Stimulated activated CD8-positive, alpha-beta memory T cell treated with anti-CD3 and anti-CD28 coated beads, Interleukin-12 subunit alpha, Interleukin-12 subunit beta, amount 100 ng/mL, for 24 hours (primary cell): ENCODE measurements at regions not wholly inside any gene's neighbourhood (a gene's known extent, or its start where the extent isn't known, plus 50 kb on each side); places are given as distances from the start of the nearest gene placed in this dataset.

Source experiments
- DNase-seq: peaks from one replicate; pipeline ENCODE4 v3.0.0-alpha.2; 2020; ENCODE audit errors: extremely low read depth

DNA sequence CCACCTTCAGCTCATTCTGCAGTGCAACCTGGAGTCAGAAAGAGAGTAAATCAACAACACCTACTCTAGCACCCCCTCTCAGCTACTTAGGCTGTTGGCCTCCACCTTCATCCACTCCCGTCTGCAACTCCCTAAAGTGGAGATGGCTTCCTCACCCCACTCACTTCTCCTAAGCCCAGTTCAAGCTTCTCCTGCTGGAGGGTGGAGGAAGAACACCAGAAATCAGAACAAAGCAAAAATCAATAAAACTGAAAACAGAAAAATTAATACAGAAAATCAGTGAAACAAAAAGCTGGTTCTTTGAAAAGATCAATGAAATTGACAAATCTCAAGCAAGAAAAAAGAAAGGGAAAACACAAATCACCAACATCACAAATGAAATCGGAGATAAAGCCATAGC lies 191.7 kb downstream of the ANAPC1 start:
- no peak for DNase-seq

DNA sequence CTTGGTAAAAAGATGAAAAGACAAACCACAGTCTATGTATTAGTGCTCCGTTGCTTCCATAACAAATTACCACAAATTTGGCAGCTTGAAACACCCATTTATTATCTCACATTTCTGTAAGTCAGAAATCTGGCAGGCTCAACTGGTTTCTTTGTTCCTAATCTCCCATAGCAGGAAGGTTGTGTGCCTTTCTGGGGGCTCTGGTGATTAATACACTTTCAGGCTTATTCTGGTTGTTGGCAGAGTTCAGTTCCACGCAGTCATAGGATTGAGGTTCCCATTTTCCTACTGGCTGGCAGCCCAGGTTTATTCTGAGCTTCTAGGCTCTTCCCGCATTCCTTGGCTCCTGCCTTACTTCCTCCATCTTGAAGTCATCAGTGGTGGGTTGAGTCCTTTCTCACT lies 189.3 kb downstream of the ANAPC1 start:
- DNase-seq = no peak

DNA sequence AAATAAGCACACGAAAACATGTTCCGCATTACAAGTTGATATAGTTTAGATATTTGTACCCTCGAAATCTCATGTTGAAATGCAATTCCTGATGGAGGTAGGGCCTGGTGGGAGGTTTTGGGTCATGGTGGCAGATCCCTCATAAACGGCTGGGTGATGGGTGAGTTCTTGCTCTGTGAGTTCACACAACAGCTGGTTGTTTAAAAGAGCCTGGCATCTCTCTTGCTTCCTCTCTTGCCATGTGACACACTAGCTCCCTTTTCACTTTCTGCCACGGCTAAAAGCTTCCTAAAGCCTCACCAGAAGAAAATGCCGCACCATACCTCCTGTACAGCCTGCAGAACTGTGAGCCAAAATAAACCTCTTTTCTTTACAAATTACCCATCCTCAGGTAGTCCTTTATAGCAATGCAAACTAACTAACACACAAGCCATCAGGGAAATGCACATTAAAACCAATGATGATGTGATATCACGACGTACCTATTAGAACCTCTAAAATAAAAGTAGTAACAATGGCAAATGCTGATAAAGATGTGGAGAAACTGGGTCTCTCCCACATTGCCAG lies 188.5 kb downstream of the ANAPC1 start:
- no peak for DNase-seq

DNA sequence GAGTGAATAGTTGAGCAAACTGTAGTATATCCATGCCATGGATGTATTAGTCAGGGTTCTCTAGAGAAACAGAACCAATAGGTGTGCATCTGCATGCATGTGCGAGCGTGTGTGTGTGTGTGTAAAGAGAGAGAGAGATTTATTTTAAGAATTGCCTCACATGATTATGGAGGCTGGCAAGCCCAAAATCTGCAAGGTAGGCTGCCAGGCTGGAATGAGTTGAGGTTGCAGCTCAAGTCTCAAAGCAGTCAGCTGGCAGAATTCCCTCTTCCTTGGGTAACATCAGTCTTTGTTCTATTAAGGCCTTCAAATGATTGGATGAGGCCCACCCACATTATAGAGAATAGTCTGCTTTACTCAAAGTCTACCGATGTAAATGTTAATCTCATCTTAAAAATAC lies 187.8 kb downstream of the ANAPC1 start:
- DNase-seq = no peak

DNA sequence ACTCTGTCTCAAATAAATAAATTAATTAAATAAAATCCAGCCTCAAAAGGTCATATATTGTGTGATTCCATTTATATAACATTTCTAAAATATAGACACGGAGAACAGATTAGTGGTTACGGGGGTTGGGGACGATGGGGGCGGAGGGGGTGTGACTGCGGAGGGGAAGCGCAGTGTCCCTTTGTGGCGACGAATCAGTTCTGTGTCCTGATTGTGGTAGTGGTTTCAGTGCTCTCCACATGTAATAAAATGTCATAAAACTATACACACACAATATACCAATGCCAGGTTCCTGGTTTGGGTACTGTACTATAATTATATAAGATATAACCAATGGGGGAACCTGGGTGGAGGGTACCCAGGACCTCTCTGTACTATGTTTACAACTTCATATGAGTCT lies 186.4 kb downstream of the ANAPC1 start:
- no peak for DNase-seq

DNA sequence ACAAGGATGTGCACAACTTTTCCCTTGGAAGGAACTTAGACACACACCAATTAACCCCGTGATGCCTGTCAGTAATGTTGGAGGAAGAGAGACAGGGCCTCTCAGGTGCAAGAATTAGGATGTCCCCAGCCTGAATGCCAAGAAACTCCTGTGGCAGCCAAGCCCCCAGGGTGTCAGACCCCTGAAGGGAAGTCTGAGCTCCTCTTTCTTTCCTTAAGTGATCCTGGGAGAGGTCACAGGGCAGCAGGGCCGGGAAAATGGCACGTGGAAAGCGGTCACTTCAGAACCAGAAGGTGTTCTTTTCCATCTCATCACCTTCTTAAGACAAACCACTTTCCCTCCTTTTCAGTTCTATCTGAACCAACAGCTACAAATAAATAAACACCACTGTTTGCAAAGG lies 185.9 kb downstream of the ANAPC1 start:
- DNase-seq = no peak

DNA sequence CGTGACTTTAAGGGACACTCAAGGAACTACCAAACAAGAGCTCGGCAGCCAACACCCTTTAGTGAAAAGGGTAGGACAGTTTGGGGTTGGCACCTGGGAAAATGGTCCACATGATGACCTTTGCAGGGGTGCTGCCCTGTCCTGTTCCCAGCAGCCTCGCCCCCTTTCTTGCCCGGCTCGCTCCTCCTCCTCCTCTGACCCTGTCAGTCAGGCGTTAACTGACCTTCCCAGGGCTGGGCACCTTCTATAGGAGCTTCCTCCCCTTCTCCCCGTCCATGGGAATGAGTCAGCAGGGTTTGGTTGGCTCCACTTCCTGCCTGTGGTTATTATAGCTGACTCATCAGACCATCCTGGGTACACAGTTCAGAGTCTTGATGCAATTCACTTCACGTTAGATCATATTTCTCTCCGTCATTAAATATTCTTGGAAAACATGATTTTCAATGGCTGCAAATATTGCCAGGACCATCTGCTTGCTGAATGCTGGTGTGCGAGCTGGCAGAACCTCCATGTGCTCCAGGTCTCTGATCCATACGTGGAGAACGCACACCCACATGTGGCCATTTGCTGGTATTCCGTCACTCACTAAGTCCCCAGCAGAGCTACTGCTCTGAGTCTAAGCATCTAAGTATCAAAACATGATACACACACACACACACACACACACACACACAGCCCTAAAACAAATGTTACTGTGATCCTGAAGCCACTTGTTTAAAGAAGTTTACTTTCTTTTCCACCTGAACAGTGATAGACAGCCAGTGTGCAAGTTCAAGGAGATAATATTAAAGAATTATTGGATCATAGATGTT lies 185.0 kb downstream of the ANAPC1 start:
- no peak for DNase-seq

DNA sequence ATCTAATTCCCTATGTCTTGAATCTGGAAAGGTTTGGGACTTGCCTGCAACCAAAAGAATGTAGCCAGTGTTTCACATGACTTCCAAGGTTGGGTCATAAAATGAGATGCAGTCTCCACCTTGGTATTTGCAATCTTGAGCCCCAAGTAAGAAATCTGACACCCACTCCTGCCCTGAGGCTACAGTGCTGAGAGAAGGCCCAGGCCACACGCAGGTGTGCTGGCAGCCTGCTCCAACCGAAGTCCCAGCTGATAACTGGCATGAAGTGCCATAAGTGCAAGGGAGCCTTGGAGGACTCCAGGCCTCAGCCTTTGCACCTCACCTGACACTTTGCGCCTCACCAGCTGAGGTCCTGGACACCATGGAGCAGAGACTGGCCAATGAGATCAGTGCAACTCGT lies 182.7 kb downstream of the ANAPC1 start:
- DNase-seq = no peak

DNA sequence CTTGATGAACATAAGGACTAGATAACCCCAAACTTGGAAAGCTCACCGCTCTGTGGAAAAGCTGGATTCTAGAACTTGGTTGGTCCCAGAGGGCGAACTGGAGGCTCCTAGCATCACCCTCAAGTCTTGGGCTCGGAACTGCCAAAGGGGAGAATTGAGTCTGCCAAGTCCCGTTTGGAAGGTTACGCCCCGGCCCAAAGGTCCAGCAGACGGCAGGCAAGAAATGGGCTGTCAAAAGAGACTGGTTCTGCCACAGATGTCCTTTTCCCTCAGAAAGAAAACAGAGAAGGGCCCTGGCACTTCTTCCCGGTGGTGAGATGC lies 182.2 kb downstream of the ANAPC1 start:
- DNase-seq = no peak

DNA sequence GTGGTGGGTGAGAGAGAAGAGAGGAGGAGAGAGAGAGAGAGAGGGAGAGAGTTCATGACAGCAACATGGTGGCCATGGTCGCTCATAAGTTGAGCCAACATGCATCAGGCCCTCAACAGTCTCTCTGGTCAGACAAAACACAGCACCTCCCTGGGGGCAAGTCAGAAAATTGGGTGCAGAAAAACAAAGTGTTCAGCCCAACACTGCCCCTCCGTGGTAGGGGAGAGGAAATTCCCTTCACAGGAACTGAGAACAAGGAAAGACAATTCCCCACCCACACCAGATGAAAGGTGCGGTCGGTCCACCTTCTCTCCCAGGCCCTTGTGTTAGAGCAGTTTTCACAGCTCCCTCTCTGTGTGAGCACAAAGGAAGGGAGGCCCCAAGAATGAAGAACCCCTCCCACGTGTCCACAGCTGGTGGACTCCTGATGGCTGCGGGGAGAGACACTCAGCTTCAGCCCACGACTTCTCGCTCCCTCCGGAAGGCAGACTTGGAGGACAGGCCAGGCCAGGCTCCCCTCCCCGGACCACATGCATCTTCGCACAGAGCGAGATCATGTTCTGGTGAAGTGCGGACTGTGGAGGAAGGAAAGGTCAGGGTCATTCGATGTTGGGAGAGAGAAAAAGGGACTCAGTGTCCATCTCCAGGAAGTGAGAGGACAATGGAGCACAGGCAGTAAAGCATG lies 181.7 kb downstream of the ANAPC1 start:
- DNase-seq = no peak

DNA sequence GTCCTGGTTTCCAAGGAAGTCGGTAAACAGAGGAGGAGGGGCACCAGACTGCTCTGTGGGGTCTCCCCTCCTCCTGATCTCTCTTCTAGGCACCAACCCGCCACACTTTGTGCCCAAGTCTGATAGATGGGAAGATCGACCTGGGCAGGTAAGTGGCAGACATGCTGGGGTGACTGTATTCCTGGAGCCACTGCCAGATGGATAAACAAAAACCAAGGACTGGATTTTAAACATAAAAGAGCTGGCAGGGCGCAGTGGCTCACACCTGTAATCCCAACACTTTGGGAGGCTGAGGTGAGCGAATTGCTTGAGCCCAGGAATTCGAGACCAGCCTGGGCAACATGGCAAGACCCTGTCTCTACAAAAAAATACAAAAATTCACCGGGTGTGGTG lies 181.2 kb downstream of the ANAPC1 start:
- no peak for DNase-seq

DNA sequence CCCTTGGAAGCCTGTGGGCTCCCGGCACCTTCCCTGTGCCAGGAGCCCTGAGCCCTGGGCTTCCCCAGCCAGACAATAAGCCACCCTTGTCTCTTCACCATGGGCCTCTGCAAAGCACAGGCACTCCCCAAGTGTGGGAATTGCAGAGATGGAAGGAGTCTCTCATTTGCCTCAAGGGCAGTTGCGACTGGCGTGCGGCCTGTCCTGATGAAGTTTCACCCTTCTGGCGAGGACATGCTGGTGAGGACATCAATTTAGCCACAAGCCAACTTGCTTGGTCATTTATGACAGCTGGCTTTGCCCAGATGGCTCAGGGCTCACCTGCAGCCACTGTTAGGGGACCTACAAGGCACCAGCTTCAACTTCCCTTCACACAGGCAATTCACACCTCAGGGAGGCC lies 180.2 kb downstream of the ANAPC1 start:
- DNase-seq = no peak

DNA sequence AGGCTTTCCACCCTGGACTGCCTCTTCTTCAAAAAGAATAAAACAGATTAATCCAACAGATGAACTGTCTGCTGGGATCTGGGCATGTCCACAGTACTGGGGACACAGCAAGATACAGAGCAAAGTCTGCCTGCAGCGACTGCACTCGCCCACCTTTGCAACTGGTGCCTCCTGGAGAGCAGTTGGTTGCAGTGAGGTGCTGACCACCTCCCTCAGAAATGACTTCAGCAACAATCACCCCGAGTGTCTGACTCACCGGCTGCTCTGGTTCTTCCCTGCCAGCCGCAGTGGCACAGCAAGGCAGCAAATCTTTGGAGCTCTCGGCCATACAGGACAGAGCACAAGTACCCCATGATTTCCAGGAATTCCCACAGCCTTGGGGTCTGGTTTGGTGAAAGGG lies 179.7 kb downstream of the ANAPC1 start:
- DNase-seq = no peak

DNA sequence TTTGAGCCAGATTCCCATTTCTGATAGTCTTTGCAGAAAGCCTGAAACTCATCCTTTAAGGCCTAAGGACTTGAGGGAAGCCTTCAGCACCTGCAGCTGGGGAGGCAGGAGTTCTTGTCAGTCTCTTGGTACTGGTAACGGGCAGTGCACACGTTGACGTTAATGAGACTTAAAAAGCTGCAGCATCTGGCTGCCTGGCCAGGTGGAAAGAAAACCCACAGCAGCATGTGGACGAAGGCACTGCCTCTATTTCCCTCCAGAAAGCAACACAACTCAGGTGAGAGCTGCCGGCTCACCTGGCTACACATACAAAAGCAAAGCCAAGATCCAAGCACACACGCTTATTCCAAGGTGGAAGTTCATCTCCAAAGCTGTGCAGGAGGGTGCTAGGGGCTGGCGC lies 178.8 kb downstream of the ANAPC1 start:
- DNase-seq = no peak

DNA sequence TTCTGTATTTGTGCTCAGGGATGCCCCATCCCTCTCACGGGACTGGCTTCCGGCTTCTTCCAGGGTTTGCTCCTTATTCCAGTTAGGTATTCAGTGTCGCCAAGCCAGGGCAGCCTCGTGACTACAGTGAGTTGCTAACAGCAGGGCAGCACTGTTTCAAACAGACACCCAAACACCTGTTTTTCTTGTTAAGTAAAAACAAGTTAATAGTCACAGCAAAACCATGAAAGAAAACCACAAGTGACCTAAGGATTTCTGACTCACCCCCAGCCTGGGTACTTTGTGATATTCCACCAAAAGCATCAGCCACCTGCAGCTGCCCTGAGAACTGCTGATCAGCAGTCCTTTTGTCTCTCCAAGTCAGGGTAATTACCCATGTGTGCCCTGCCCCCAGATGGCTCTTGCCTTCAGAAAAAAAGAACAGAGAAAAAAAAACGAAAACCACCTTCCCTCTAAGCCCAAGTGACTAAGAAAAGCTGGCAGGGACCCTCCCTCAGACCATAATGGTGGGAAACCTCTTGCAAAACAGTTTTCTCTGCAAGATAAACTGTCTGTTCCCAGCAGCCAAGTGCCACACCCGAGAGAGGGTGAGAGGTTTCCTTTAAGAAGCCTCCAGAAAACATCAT lies 178.2 kb downstream of the ANAPC1 start:
- DNase-seq = no peak

DNA sequence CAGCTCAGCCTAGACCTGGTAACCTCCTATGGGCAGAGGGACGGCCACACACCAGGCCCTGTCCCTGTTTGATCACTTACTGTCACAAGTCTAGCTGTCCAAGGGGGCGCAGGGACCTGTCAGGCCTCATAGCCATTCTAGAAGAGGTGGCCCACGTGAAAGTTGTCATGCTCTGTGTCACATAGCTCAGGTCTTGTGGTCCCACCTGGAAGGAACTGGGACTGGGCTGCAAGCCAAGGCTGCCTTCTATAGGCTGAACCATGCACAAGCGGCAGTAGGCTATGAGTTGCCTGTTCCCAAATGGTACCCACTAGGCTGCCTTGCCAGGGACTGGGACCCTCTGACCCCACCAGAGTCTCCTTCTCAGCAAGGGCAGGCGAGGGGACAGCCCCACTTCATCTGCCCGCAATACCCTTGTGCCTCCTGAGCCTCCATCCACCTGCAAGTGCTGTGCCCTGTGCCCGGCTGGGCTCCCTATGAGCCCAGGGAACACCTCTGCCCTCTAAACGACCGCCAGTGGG lies 177.5 kb downstream of the ANAPC1 start:
- DNase-seq = no peak

DNA sequence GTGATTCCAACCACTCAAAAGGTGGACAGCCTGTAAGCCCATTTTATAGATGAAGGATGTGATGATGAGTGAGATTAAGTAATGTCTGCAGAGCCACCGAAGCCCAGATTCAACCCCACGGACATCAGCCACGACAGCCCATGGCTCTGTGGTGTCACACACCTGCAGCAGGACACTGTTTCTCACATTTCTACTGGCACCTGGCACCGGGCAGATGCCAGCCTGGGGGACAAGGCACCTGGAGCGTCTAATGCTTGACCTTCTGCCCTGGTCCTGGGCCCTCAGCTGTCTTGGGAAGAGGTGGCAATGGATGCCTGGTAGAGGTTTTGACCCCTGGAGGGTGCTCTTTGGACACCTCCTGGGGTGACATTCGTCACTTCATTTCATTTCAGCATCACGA lies 176.3 kb downstream of the ANAPC1 start:
- no peak for DNase-seq

DNA sequence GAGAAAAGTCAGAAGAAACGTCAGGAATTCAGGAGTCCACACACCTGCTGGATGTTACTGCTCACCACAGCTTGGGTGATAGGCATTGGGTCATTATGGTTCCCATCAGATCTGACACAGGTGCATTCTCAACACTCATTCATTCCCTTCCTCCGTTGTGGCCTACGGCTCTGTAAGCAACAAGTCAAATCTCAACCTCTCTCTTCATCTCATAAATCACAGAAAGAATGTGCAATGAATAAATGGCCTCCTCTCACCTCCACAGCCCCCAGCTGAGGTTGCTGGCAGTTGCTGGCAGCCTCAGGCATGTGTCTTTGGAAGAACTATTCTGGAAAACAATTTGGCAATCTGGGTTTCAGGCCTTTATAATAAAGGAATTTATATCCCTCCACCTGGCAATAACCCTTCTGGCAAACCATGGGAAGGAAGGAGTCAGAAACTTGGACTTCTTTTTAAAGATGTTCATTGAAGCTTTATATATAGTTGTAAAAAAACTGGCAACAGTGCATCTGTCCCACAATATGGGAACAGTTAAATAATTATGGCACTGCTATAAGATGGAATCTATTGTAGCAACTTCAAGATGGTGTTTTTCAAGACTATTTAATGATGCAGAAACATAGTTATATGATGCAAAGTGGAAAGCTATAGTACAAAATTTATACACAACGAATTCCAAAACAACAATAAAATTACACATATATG lies 175.4 kb downstream of the ANAPC1 start:
- DNase-seq = no peak

DNA sequence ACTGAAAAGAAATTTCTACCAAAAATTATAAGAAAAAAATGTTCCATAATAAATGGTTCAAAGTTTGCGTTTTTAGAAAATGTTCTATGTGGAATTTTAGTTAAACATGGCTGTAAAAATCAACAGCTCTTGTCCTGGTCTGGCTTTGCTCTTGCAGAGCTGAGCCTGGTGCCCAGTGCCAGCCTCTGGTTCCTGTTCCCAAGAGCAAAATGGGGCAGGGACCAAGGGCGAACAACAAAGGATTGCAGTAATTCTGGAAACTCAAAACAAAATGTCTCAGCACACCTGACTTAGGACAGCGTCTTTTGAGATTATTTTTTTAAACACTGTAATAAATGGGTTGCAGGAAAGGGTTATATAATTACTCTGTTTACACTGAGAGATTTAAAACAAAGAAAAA lies 174.7 kb downstream of the ANAPC1 start:
- no peak for DNase-seq

DNA sequence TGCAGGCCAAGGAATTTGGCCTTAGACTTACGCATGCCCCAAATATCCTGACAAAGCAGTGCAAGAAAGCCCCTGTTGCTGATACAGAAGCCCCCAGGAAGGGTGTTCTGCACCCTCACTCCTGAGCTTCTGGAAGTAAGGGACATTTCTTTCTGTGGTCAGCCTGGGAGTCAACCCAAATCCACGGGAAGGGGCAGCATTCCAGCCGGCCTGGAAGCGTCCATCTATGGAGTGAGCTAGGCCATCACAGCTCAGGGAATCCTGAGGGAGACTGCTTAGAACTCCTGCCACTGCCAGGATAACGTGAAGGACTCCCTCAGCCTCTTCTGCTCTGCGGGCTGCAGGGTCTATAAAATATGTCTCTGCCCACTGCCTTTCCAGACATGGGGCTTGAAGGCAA lies 173.9 kb downstream of the ANAPC1 start:
- DNase-seq = no peak

DNA sequence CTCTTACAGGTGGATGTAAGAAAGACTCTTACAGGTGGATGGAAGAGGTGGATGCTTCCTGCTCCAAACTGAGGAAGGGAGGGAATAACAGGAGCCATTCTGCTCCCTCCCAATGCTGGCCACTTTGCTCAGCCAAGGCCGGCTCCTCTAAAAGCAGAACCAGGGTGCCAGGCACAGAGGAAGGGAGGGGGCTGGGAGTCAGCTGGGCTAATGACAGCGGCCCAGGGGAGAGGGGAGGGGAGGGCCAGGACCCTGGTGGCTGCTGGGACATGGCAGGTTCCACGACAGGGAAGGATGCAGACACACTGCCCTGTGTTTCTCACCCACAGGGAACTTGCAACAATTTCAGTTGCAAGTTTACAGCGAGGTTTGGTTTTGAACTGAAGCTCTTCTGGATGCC lies 173.4 kb downstream of the ANAPC1 start:
- DNase-seq = no peak

DNA sequence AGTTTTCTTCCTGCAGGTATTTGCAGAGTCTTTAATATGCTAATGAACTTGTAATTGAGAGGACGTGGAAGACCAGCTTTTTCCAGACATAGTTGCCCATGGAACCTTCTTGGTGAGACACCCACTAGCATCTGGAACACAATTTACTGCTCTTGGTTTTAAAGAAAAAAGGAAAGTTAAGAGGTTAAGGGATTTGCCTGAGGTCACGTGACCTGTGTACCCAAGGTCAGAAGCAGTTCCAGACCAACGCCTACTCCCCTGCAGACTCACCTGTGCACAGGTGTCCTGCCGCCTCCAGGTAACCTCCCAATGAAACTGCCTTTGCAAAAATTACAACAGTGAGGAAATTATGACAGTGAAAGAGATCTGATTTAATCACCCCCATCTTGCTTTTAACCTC lies 172.7 kb downstream of the ANAPC1 start:
- no peak for DNase-seq
